HAP-1 (cell line): ENCODE measurements at regions not wholly inside any gene's neighbourhood (a gene's known extent, or its start where the extent isn't known, plus 50 kb on each side); places are given as distances from the start of the nearest gene placed in this dataset.
"Not testable (repeated sequence)": the region's sequence is repeated elsewhere in the genome, so short reads cannot be mapped to it uniquely, and the experiment has no call there.

Experiments used
- DNase-seq, 2 experiments: peaks; one replicate each; pipeline ENCODE4 v3.0.0-alpha.2; 2016 to 2020; ENCODE audit warnings: low spot score in 2 of 2
- H3K27me3 ChIP-seq: fragments of 250-450 bp; sonication (Bioruptor Pico); 2 replicates; pipeline ENCODE4 v1.5.1; 2020; ENCODE audit warnings: low read depth, mild to moderate bottlenecking, moderate library complexity
- H3K36me3 ChIP-seq: fragments of 250-450 bp; sonication (Bioruptor Pico); replicated peaks from 2 replicates; pipeline ENCODE4 v1.5.1; 2020; ENCODE audit warnings: mild to moderate bottlenecking
- H3K4me1 ChIP-seq: fragments of 250-450 bp; sonication (Bioruptor Pico); 2 replicates; pipeline ENCODE4 v1.5.1; 2020; ENCODE audit warnings: mild to moderate bottlenecking
- H3K4me3 ChIP-seq: fragments of 250-450 bp; sonication (Bioruptor Pico); 2 replicates; pipeline ENCODE4 v1.5.1; 2020; ENCODE audit warnings: mild to moderate bottlenecking, moderate library complexity
- H3K9me3 ChIP-seq: fragments of 250-450 bp; sonication (Bioruptor Pico); 2 replicates; pipeline ENCODE4 v1.5.1; 2020; ENCODE audit warnings: mild to moderate bottlenecking, moderate library complexity
- in situ Hi-C: fragments of 300-500 bp; cut with MboI; formaldehyde crosslinking; loops from 3 replicates; pipeline ENCODE4 v1.14.3; 2020; ENCODE audit warnings: low sequenced_read_pairs, inconsistent platforms, mixed read lengths

- H3K9me3 ChIP-seq, H3K36me3 ChIP-seq, H3K27me3 ChIP-seq, H3K4me3 ChIP-seq, H3K4me1 ChIP-seq, in situ Hi-C loops, DNase-seq: not testable (repeated sequence)
These were observed 186.7 kb downstream of the SPATA31A1 start for GRCh38 chr9:39542157-39542556.

- H3K36me3 ChIP-seq, DNase-seq, in situ Hi-C loops, H3K4me1 ChIP-seq, H3K9me3 ChIP-seq, H3K27me3 ChIP-seq, H3K4me3 ChIP-seq: not testable (repeated sequence)
These were observed 189.6 kb downstream of the SPATA31A1 start for GRCh38 chr9:39545079-39545478.

GRCh38 chr9:39550573-39550972 lies 195.1 kb downstream of the SPATA31A1 start:
- H3K27me3 ChIP-seq, H3K36me3 ChIP-seq, H3K9me3 ChIP-seq, in situ Hi-C loops, DNase-seq, H3K4me3 ChIP-seq: not testable (repeated sequence)
- H3K4me1 ChIP-seq = peaks cover 18% of the 10 kb centered on the region

GRCh38 chr9:39551544-39551943 lies 196.1 kb downstream of the SPATA31A1 start:
- peaks cover 18% of the 10 kb centered on the region for H3K4me1 ChIP-seq
- H3K27me3 ChIP-seq, in situ Hi-C loops, H3K9me3 ChIP-seq, H3K4me3 ChIP-seq, H3K36me3 ChIP-seq: not testable (repeated sequence)
- DNase-seq = peak; percentile 67 to 91

- in situ Hi-C loops, H3K36me3 ChIP-seq, H3K27me3 ChIP-seq, H3K9me3 ChIP-seq, H3K4me3 ChIP-seq: not testable (repeated sequence)
- DNase-seq = peak; percentile 17 to 21
- peaks cover 18% of the 10 kb centered on the region for H3K4me1 ChIP-seq
These were observed 196.9 kb downstream of the SPATA31A1 start for GRCh38 chr9:39552242-39552881.

- H3K27me3 ChIP-seq, H3K9me3 ChIP-seq, H3K4me3 ChIP-seq, in situ Hi-C loops, H3K36me3 ChIP-seq: not testable (repeated sequence)
- DNase-seq = peak; percentile 50 to 60
- H3K4me1 ChIP-seq = peaks cover 20% of the 10 kb centered on the region
These were observed 198.9 kb downstream of the SPATA31A1 start for GRCh38 chr9:39554352-39554751.

GRCh38 chr9:39559384-39559783 lies 203.9 kb downstream of the SPATA31A1 start:
- H3K27me3 ChIP-seq, H3K36me3 ChIP-seq, in situ Hi-C loops, H3K9me3 ChIP-seq, H3K4me3 ChIP-seq, H3K4me1 ChIP-seq: not testable (repeated sequence)
- peak in 1 of 2 experiments; percentile 85 for DNase-seq

- in situ Hi-C loops, H3K4me1 ChIP-seq, DNase-seq: not testable (repeated sequence)
These were observed 211.3 kb downstream of the SPATA31A1 start for GRCh38 chr9:39566782-39567181.

GRCh38 chr9:39567396-39567795 lies 211.9 kb downstream of the SPATA31A1 start:
- H3K4me1 ChIP-seq, H3K4me3 ChIP-seq, in situ Hi-C loops, H3K27me3 ChIP-seq, DNase-seq, H3K36me3 ChIP-seq, H3K9me3 ChIP-seq: not testable (repeated sequence)

More at GRCh38 chr9:39566782-39567181, 211.3 kb downstream of the SPATA31A1 start:
- not testable (repeated sequence) for H3K9me3 ChIP-seq, H3K27me3 ChIP-seq, H3K36me3 ChIP-seq, H3K4me3 ChIP-seq

- in situ Hi-C loops, H3K36me3 ChIP-seq, H3K9me3 ChIP-seq, H3K4me1 ChIP-seq, DNase-seq, H3K27me3 ChIP-seq, H3K4me3 ChIP-seq: not testable (repeated sequence)
These were observed 213.4 kb downstream of the SPATA31A1 start for GRCh38 chr9:39568900-39569299.

GRCh38 chr9:39573024-39574022 lies 217.9 kb downstream of the SPATA31A1 start:
- peak; percentile 2 to 32 for DNase-seq
- H3K4me3 ChIP-seq, H3K36me3 ChIP-seq, H3K9me3 ChIP-seq, H3K27me3 ChIP-seq, in situ Hi-C loops, H3K4me1 ChIP-seq: not testable (repeated sequence)

GRCh38 chr9:39579000-39579399 lies 223.5 kb downstream of the SPATA31A1 start:
- H3K4me1 ChIP-seq, DNase-seq, H3K27me3 ChIP-seq, H3K36me3 ChIP-seq, H3K4me3 ChIP-seq, in situ Hi-C loops, H3K9me3 ChIP-seq: not testable (repeated sequence)

- H3K27me3 ChIP-seq, H3K36me3 ChIP-seq, H3K9me3 ChIP-seq, H3K4me3 ChIP-seq, in situ Hi-C loops, DNase-seq, H3K4me1 ChIP-seq: not testable (repeated sequence)
These were observed 225.8 kb downstream of the SPATA31A1 start for GRCh38 chr9:39581296-39581695.

GRCh38 chr9:39582677-39583412 lies 227.4 kb downstream of the SPATA31A1 start:
- H3K4me3 ChIP-seq, H3K9me3 ChIP-seq, H3K27me3 ChIP-seq, H3K36me3 ChIP-seq, in situ Hi-C loops, H3K4me1 ChIP-seq: not testable (repeated sequence)
- DNase-seq = peak in 1 of 2 experiments; percentile 69
